ENCODE measurements at regions not wholly inside any gene's neighbourhood (a gene's known extent, or its start where the extent isn't known, plus 50 kb on each side); places are given as distances from the start of the nearest gene placed in this dataset.
"Not testable (repeated sequence)": the region's sequence is repeated elsewhere in the genome, so short reads cannot be mapped to it uniquely, and the experiment has no call there.

DNA sequence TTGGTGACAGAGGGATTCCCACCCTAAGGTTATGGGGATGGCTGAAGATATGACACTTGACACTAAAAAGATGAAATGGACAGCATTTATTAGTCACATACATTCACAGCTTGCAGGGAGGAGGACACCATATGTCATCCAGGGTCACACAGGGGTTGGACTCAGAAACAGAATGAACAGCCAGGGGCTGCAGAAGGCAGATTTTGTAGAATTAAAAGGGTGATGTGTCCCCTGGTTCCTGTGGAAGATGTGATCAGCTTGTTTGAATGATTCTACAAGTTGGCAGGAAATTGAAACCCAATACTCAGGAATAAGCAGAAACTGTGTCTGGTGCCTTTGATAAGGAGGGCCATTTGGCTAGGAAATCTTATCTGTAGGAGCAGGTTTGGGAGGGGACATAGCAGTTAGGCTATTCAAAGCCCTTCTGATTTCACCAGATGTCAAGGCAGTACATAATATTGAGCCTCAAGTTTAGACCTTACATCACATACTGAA is 102.3 kb upstream of the GRIN3A start:
- no peak overlapping the region for H3K9ac ChIP-seq (ENCODE audit: low read length)

DNA sequence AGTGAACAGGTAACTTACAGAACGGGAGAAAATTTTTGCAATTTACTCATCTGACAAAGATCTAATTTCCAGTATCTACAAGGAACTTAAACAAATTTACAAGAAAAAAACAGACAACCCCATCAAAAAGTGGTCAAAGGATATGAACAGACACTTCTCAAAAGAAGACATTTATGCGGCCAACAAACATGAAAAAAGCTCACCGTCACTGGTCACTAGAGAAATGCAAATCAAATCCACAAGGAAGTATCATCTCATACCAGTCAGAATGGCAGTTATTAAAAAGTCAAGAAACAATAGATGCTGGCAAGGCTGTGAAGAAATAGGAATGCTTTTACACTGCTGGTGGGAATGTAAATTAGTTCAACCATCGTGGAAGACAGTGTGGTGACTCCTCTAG is 100.5 kb upstream of the GRIN3A start:
- H3K9me2 ChIP-seq (replicated peaks; ENCODE audit: insufficient read depth, low read length); H3K4me1 ChIP-seq (ENCODE audit: low read length); H2AFZ ChIP-seq (ENCODE audit: low read length); H4K20me1 ChIP-seq (ENCODE audit: insufficient read depth, low read length); H3K27me3 ChIP-seq (replicated peaks; ENCODE audit: insufficient read depth, low read length); H3F3A ChIP-seq (ENCODE audit: insufficient read depth, low read length); H3K36me3 ChIP-seq (replicated peaks; ENCODE audit: insufficient read depth, low read length); H3K4me2 ChIP-seq (ENCODE audit: low read depth, low read length); H3K4me3 ChIP-seq (ENCODE audit: low read length); H3K27ac ChIP-seq (ENCODE audit: low read length); DNase-seq; H3K79me2 ChIP-seq (ENCODE audit: low read length); H3K9ac ChIP-seq (ENCODE audit: low read length); H3K9me3 ChIP-seq (replicated peaks; ENCODE audit: insufficient read depth, low read length): not testable (repeated sequence)

More for the DNA sequence above, 102.3 kb upstream of the GRIN3A start:
- no peaks in the 10 kb centered on the region for H3K27me3 ChIP-seq (replicated peaks; ENCODE audit: insufficient read depth, low read length)
- H3K4me2 ChIP-seq (ENCODE audit: low read depth, low read length): no peak overlapping the region
- H3K9me3 ChIP-seq (replicated peaks; ENCODE audit: insufficient read depth, low read length): no peaks in the 10 kb centered on the region
- H3K36me3 ChIP-seq (replicated peaks; ENCODE audit: insufficient read depth, low read length): no peaks in the 10 kb centered on the region
- no peak overlapping the region for H2AFZ ChIP-seq (ENCODE audit: low read length)
- H3K9me2 ChIP-seq (replicated peaks; ENCODE audit: insufficient read depth, low read length): no peaks in the 10 kb centered on the region
- H4K20me1 ChIP-seq (ENCODE audit: insufficient read depth, low read length): no peaks in the 10 kb centered on the region
- no peak for DNase-seq
- H3F3A ChIP-seq (ENCODE audit: insufficient read depth, low read length): no peaks in the 10 kb centered on the region
- no peak overlapping the region for H3K4me3 ChIP-seq (ENCODE audit: low read length)
- H3K4me1 ChIP-seq (ENCODE audit: low read length): no peaks in the 10 kb centered on the region
- no peak overlapping the region for H3K27ac ChIP-seq (ENCODE audit: low read length)
- TF ChIP-seq EZH2 (optimal IDR thresholded peaks at IDR 0.05; ENCODE audit: low read depth, low read length) (no peak), EZH2phosphoT487 (IDR thresholded peaks at IDR 0.05; ENCODE audit: low read length) (no peak)
- H3K79me2 ChIP-seq (ENCODE audit: low read length): no peaks in the 10 kb centered on the region

DNA sequence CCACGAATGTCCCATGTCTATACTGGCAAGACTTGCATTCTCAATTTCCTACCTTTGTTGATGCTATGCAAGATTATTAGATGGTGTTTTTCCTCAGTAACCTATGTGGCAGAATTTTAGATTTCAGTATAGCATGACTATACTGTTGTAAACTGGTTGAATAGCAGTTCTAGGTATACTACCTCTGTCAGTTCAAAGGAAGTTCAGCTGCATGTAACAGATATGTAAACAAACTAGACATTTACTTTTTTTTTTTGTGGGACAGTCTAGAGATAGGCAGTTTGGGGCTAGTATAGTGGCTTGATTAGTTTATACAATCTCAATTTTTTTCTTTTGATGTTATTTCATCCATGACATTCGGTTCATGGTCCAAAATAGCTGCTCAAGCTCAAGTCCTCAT is 97.6 kb upstream of the GRIN3A start:
- no peak overlapping the region for H3K4me2 ChIP-seq (ENCODE audit: low read depth, low read length)
- H3K4me3 ChIP-seq (ENCODE audit: low read length): no peak overlapping the region
- no peaks in the 10 kb centered on the region for H3K79me2 ChIP-seq (ENCODE audit: low read length)
- no peak overlapping the region for H3K27ac ChIP-seq (ENCODE audit: low read length)
- H3K4me1 ChIP-seq (ENCODE audit: low read length): no peaks in the 10 kb centered on the region
- no peak overlapping the region for H2AFZ ChIP-seq (ENCODE audit: low read length)
- DNase-seq: no peak
- no peaks in the 10 kb centered on the region for H3K36me3 ChIP-seq (replicated peaks; ENCODE audit: insufficient read depth, low read length)
- TF ChIP-seq EZH2phosphoT487 (IDR thresholded peaks at IDR 0.05; ENCODE audit: low read length): no peak
- no peak for TF ChIP-seq EZH2 (optimal IDR thresholded peaks at IDR 0.05; ENCODE audit: low read depth, low read length)
- TF ChIP-seq, protein P1, sequence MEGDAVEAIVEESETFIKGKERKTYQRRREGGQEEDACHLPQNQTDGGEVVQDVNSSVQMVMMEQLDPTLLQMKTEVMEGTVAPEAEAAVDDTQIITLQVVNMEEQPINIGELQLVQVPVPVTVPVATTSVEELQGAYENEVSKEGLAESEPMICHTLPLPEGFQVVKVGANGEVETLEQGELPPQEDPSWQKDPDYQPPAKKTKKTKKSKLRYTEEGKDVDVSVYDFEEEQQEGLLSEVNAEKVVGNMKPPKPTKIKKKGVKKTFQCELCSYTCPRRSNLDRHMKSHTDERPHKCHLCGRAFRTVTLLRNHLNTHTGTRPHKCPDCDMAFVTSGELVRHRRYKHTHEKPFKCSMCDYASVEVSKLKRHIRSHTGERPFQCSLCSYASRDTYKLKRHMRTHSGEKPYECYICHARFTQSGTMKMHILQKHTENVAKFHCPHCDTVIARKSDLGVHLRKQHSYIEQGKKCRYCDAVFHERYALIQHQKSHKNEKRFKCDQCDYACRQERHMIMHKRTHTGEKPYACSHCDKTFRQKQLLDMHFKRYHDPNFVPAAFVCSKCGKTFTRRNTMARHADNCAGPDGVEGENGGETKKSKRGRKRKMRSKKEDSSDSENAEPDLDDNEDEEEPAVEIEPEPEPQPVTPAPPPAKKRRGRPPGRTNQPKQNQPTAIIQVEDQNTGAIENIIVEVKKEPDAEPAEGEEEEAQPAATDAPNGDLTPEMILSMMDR (IDR thresholded peaks at IDR 0.05; ENCODE audit: low read length): no peak
- H3K9me3 ChIP-seq (replicated peaks; ENCODE audit: insufficient read depth, low read length): no peaks in the 10 kb centered on the region
- H4K20me1 ChIP-seq (ENCODE audit: insufficient read depth, low read length): no peaks in the 10 kb centered on the region
- no peaks in the 10 kb centered on the region for H3F3A ChIP-seq (ENCODE audit: insufficient read depth, low read length)
- no peaks in the 10 kb centered on the region for H3K9me2 ChIP-seq (replicated peaks; ENCODE audit: insufficient read depth, low read length)
- H3K27me3 ChIP-seq (replicated peaks; ENCODE audit: insufficient read depth, low read length): no peaks in the 10 kb centered on the region
- no peak overlapping the region for H3K9ac ChIP-seq (ENCODE audit: low read length)

DNA sequence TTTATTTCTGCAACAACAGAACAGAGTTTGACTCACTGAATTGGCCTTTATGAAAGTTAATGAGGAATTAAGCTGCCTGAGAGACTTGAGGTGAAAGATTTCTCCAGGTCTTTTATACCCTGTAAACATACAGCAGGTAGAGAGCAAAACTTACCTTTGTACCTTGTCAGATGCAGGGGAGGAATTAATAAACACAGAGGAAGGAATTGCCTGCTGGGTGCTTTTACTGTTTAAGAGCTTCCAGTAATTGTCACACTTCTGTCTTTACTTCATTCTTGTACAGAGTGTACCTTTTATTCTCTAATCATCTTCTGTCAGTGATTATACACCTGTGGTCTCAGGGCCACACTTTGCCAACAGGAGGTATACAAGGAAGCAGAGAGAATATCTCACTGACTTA is 94.0 kb upstream of the GRIN3A start:
- no peak for TF ChIP-seq EZH2phosphoT487 (IDR thresholded peaks at IDR 0.05; ENCODE audit: low read length)
- TF ChIP-seq, protein P1 (IDR thresholded peaks at IDR 0.05; ENCODE audit: low read length): no peak
- TF ChIP-seq EZH2 (optimal IDR thresholded peaks at IDR 0.05; ENCODE audit: low read depth, low read length): no peak
- DNase-seq: no peak
- Histone ChIP-seq H3K27ac (ENCODE audit: low read length) (no peak overlapping the region), H3K4me1 (ENCODE audit: low read length) (no peaks in the 10 kb centered on the region), H3K79me2 (ENCODE audit: low read length) (no peaks in the 10 kb centered on the region), H3K36me3 (replicated peaks; ENCODE audit: insufficient read depth, low read length) (no peaks in the 10 kb centered on the region), H3K4me2 (ENCODE audit: low read depth, low read length) (no peak overlapping the region), H3F3A (ENCODE audit: insufficient read depth, low read length) (no peaks in the 10 kb centered on the region), H3K9ac (ENCODE audit: low read length) (no peak overlapping the region), H3K4me3 (ENCODE audit: low read length) (no peak overlapping the region), H2AFZ (ENCODE audit: low read length) (no peak overlapping the region), H4K20me1 (ENCODE audit: insufficient read depth, low read length) (no peaks in the 10 kb centered on the region), H3K27me3 (replicated peaks; ENCODE audit: insufficient read depth, low read length) (no peaks in the 10 kb centered on the region), H3K9me2 (replicated peaks; ENCODE audit: insufficient read depth, low read length) (no peaks in the 10 kb centered on the region), H3K9me3 (replicated peaks; ENCODE audit: insufficient read depth, low read length) (no peaks in the 10 kb centered on the region)

DNA sequence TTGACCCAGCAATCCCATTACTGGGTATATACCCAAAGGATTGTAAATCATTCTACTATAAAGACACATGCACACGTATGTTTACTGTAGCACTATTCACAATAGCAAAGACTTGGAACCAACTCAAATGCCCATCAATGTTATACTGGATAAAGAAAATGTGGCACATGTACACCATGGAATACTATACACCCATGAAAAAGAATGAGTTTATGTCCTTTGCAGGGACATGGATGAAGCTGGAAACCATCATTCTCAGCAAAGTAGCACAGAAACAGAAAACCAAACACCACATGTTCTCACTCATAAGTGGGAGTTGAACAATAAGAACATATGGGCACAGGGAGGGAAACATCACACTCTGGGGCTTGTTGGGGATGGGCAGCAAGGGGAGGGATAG is 83.0 kb upstream of the GRIN3A start:
- not testable (repeated sequence) for DNase-seq; H3K27ac ChIP-seq (ENCODE audit: low read length)

DNA sequence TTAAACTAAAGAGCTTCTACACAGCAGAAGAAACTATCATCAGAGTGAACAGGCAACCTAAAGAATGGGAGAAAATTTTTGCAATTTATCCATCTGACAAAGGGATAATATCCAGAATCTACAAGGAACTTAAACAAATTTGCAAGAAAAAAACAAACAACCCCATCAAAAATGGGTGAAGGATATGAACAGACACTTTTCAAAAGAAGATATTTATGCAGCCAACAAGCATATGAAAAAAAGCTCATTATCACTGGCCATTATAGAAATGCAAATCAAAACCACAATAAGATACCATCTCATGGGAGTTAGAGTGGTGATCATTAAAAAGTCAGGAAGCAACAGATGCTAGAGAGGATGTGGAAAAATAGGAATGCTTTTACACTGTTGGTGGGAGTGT is 82.5 kb upstream of the GRIN3A start:
- H4K20me1 ChIP-seq (ENCODE audit: insufficient read depth, low read length); H2AFZ ChIP-seq (ENCODE audit: low read length); H3F3A ChIP-seq (ENCODE audit: insufficient read depth, low read length); H3K4me3 ChIP-seq (ENCODE audit: low read length); H3K9me3 ChIP-seq (replicated peaks; ENCODE audit: insufficient read depth, low read length); H3K4me2 ChIP-seq (ENCODE audit: low read depth, low read length); H3K9ac ChIP-seq (ENCODE audit: low read length); H3K4me1 ChIP-seq (ENCODE audit: low read length); H3K27me3 ChIP-seq (replicated peaks; ENCODE audit: insufficient read depth, low read length); H3K79me2 ChIP-seq (ENCODE audit: low read length); DNase-seq; H3K36me3 ChIP-seq (replicated peaks; ENCODE audit: insufficient read depth, low read length); H3K9me2 ChIP-seq (replicated peaks; ENCODE audit: insufficient read depth, low read length); H3K27ac ChIP-seq (ENCODE audit: low read length): not testable (repeated sequence)

More for the DNA sequence above, 83.0 kb upstream of the GRIN3A start:
- H4K20me1 ChIP-seq (ENCODE audit: insufficient read depth, low read length); H3K4me2 ChIP-seq (ENCODE audit: low read depth, low read length); H3K27me3 ChIP-seq (replicated peaks; ENCODE audit: insufficient read depth, low read length); H3K9ac ChIP-seq (ENCODE audit: low read length); H3F3A ChIP-seq (ENCODE audit: insufficient read depth, low read length); H2AFZ ChIP-seq (ENCODE audit: low read length); H3K36me3 ChIP-seq (replicated peaks; ENCODE audit: insufficient read depth, low read length); H3K9me2 ChIP-seq (replicated peaks; ENCODE audit: insufficient read depth, low read length); H3K79me2 ChIP-seq (ENCODE audit: low read length); H3K4me1 ChIP-seq (ENCODE audit: low read length); H3K9me3 ChIP-seq (replicated peaks; ENCODE audit: insufficient read depth, low read length); H3K4me3 ChIP-seq (ENCODE audit: low read length): not testable (repeated sequence)
